ENCODE measurements at regions not wholly inside any gene's neighbourhood (a gene's known extent, or its start where the extent isn't known, plus 50 kb on each side); places are given as distances from the start of the nearest gene placed in this dataset.

DNA sequence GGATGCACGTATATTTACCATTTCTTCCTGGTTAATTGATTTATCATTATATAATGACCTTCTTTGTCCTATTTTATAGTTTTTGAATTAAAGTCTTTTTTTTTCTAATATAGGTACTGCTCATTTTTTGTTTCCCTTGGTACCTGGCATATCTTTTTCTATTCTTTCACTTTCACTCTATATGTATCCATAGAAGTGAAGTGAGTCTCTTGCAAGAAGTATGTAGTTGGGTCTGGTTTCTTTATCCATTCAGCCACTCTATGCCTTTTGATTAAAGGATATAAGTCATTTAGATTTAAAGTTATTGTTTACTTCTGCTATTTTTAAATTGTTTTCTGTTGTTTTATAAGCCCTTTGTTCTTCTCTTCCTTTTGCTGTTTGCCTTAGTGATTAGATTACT lies 194.3 kb upstream of the SLITRK6 start:
- TF ChIP-seq, protein P1, sequence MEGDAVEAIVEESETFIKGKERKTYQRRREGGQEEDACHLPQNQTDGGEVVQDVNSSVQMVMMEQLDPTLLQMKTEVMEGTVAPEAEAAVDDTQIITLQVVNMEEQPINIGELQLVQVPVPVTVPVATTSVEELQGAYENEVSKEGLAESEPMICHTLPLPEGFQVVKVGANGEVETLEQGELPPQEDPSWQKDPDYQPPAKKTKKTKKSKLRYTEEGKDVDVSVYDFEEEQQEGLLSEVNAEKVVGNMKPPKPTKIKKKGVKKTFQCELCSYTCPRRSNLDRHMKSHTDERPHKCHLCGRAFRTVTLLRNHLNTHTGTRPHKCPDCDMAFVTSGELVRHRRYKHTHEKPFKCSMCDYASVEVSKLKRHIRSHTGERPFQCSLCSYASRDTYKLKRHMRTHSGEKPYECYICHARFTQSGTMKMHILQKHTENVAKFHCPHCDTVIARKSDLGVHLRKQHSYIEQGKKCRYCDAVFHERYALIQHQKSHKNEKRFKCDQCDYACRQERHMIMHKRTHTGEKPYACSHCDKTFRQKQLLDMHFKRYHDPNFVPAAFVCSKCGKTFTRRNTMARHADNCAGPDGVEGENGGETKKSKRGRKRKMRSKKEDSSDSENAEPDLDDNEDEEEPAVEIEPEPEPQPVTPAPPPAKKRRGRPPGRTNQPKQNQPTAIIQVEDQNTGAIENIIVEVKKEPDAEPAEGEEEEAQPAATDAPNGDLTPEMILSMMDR (IDR thresholded peaks at IDR 0.05; ENCODE audit: low read depth, low read length, missing input control): no peak
- TF ChIP-seq YY1 (IDR thresholded peaks at IDR 0.05) (no peak), ATF3 (IDR thresholded peaks at IDR 0.05) (no peak), TAF1 (conservative IDR thresholded peaks at IDR 0.05) (no peak), JUND (IDR thresholded peaks at IDR 0.05) (no peak), FOXA2 (IDR thresholded peaks at IDR 0.05) (no peak)
- TF ChIP-seq, protein P2, sequence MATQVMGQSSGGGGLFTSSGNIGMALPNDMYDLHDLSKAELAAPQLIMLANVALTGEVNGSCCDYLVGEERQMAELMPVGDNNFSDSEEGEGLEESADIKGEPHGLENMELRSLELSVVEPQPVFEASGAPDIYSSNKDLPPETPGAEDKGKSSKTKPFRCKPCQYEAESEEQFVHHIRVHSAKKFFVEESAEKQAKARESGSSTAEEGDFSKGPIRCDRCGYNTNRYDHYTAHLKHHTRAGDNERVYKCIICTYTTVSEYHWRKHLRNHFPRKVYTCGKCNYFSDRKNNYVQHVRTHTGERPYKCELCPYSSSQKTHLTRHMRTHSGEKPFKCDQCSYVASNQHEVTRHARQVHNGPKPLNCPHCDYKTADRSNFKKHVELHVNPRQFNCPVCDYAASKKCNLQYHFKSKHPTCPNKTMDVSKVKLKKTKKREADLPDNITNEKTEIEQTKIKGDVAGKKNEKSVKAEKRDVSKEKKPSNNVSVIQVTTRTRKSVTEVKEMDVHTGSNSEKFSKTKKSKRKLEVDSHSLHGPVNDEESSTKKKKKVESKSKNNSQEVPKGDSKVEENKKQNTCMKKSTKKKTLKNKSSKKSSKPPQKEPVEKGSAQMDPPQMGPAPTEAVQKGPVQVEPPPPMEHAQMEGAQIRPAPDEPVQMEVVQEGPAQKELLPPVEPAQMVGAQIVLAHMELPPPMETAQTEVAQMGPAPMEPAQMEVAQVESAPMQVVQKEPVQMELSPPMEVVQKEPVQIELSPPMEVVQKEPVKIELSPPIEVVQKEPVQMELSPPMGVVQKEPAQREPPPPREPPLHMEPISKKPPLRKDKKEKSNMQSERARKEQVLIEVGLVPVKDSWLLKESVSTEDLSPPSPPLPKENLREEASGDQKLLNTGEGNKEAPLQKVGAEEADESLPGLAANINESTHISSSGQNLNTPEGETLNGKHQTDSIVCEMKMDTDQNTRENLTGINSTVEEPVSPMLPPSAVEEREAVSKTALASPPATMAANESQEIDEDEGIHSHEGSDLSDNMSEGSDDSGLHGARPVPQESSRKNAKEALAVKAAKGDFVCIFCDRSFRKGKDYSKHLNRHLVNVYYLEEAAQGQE (IDR thresholded peaks at IDR 0.05): no peak

Measured in liver (tissue), 3 donors.